ENCODE measurements at regions not wholly inside any gene's neighbourhood (a gene's known extent, or its start where the extent isn't known, plus 50 kb on each side); places are given as distances from the start of the nearest gene placed in this dataset.
"Not testable (repeated sequence)": the region's sequence is repeated elsewhere in the genome, so short reads cannot be mapped to it uniquely, and the experiment has no call there.

DNA sequence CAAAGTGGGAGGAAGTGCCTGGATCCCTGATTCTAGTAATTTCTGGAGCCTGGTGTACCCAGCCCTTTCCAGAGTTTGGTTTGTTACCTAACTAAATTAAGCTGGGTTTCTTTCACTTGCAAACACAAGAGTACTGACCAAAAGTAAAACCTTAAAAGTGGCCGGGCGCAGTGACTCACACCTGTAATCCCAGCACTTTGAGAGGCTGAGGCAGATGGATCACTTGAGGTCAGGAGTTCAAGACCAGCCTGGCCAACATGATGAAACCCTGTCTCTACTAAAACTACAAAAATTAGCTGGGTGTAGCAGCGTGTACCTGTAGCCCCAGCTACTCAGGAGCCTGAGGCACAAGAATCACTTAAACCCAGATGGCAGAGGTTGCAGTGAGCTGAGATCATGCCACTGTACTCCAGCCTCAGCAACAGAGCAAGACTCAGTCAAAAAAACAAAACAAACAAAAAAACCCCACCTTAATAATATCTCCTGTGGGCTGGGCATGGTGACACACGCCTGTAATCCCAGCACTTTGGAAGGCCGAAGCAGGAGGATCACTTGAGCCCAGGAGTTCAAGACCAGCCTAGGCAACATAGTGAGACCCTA lies 78.0 kb upstream of the BLID start:
- not testable (repeated sequence) for DNase-seq

DNA sequence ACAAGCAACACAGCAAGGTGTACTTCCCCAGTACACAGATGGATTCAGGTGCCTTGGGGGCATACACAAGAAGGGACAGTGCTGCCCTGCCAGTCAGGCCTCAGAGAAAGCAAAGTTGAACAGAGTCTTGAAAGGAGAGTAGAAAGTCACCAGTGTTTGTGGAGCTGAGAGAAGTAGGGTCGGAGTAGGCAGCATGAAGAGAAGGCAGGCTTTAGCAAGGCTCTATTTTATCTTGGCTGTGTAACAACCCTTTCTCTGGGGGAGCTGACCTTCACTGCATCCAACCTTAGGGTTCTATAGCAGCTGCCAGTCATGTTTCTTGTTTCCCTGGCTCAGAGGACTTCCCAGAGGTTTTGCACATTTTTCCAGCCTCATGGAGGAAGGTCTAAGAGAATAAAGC lies 77.4 kb upstream of the BLID start:
- DNase-seq: no peak

DNA sequence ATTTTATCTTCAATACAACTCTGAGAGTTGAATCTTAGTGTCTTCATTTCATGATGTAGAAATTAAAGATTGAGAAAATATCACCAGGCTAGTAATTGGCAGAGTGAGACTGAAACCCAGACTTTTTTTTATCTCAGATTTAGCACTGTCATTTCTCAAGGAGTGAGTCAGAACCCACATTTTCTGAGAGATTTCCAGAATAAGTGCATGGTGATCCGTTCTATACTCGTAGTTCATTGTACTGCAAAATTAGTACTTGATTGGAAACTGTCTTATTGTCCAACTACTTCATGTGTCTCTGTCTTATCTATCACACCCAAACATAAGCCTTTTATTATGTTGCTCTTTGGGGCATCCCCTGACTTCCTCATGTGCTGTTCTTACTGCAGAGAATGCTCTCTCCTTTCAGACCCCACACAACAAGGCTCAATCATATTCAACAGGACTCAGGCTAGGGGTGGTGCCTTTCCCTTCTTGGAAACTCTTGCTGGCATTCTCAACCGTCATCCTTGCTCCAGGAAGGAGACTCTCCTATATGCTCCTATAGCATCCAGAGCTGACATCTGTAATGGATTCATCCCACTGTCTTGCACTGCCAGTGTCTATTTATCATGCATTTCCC lies 76.7 kb upstream of the BLID start:
- no peak for DNase-seq

DNA sequence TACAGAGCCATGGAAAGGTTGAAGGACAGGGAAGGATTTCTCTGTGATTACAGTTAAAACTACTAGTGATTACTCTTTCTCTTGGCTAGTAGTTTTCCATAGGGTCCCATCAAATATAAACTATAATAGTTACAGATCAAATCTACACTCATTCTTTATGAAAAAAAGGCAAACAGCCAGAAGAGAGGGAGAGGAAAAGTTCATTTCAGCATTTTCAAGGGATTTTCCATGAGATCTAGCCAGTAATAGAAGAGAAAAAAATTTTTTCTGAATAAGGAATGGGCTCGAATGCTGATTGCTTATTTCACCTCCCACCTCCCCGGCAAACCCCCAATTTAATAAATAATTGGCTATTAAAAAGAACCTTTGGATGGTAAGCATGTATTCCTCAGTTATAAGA lies 74.8 kb upstream of the BLID start:
- no peak for DNase-seq

DNA sequence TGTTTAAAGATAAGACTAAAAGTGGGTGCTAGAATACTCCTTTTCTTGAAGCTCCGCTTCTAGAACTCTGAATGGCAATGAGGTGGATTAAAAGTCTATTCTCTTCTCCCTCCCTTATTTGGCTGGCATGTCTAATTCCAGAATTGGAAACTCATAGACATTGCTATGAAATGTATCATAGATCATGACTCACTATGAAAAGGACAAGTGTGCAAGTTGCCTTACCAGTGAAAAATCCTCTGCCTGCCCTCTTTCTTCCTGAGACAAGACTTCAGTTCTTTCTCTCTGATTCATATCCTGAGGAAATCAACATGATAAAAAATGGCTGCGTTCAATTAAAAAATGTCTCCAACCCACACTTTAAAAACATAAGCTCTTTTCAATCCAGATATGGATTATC lies 73.2 kb upstream of the BLID start:
- no peak for DNase-seq

DNA sequence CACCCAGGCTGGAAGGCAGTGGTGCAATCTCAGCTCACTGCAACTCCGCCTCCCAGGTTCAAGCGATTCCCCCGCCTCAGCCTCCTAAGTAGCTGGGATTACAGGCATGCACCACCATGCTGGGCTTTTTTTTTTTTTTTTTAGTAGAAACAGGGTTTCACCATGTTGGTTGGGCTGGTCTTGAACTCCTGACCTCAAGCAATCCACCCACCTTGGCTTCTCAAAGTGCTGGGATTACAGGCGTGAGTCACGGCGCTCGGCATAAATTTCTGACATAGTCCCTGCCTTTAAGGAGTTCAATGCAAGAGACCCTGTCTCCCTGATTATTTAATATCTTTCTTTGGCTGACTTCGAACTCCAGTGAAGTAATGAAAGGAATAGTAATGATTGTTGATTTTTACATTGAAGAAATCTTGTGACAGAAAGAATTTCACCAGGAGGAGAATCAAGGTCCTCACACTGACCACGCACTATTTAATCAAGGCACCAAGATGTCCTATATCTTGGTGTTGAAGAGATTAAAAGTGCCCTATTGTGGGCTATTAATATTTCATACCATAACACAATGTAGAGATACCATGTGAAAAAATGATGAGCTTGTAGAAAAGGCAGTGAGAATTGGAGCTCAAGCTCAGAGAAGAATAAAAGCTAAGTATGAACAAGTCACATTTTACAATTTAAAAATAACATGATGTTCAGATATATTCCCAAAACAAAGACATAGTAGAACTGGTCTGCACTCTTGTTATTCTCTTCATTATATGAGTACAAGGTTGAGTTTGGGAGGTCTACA lies 71.6 kb upstream of the BLID start:
- DNase-seq: no peak

DNA sequence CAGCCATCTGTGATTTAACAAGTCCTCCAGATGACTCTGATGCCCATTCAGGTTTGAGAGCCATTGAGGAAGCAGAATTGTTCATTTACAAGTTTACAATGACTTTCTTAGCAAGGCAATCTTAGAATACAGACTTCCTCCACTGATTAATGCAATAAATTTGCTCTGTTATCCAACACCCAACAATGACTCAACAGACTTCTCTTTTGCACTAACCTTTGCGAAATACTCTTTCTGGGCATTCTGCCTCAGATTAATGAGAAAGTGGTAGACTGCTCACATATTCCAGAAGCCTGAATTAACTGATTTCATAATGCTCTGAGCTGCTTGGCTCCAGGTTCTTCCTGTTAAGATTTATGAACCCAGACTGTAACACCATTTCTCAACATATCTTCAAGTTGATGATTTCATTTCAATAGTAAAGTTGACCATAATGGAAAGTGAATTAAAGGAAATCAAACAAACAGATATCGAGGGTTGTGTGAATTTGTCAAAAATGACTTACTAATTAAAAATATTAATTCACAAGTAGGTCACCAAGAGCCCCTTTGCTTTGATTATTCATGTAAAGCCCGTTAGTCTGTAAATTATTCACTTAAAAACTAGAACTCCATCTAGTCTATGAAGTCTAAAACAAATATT lies 70.5 kb upstream of the BLID start:
- DNase-seq: no peak

DNA sequence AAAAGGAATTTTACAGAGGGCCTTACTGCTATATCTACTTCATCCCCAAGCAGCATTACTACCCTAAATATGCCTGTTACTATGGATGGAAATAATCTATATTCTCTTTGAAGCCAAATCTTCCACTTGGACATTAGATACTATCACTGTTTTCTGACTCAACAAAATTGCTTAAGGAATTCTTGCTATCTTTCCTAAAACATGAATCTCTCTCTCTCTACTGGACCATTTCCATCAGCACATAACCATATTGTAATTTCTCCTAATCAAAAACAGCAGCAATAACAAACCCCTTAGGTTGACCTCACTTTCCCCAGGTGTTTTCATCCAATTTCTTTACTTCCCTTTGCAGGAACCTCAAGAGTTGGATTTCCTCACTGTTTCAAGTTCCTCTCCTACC lies 67.9 kb upstream of the BLID start:
- no peak for DNase-seq

DNA sequence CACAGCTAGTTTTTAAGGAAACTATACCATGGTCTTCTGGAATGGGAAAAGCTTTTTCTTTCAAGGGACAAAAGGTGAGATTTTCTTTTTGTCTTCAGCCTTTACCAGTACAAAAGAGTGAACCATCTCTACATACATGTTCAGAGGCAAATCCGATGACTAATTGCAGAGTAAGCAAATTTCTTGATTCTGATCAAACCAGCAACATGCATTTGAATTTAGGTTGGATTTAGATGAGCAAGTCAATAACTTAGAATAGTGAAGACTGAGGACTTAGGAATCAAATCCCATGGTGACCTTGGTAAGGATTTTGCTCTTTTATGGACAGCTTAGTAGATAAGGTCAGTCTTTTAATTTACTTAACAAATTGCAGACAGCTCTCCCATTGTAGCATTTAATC lies 65.9 kb upstream of the BLID start:
- no peak for DNase-seq

DNA sequence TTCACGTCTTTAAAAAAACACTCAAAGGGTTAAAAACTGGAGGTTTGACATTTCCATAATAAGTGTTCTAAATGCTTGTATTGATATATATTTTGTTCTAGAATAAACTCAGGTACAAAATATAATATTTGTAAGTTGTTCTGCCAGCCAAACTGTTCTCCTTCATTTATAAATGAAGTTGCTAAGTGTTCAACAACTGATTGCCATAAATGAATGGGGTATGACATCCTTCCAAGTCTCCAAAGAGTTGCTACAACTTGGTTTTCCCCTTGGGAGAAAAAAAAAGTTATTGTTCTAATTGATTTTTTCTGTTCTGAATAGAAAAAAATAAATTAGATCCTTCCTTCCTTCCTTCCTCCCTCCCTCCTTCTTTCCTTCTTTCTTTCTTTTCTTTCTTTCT lies 65.4 kb upstream of the BLID start:
- no peak for DNase-seq

DNA sequence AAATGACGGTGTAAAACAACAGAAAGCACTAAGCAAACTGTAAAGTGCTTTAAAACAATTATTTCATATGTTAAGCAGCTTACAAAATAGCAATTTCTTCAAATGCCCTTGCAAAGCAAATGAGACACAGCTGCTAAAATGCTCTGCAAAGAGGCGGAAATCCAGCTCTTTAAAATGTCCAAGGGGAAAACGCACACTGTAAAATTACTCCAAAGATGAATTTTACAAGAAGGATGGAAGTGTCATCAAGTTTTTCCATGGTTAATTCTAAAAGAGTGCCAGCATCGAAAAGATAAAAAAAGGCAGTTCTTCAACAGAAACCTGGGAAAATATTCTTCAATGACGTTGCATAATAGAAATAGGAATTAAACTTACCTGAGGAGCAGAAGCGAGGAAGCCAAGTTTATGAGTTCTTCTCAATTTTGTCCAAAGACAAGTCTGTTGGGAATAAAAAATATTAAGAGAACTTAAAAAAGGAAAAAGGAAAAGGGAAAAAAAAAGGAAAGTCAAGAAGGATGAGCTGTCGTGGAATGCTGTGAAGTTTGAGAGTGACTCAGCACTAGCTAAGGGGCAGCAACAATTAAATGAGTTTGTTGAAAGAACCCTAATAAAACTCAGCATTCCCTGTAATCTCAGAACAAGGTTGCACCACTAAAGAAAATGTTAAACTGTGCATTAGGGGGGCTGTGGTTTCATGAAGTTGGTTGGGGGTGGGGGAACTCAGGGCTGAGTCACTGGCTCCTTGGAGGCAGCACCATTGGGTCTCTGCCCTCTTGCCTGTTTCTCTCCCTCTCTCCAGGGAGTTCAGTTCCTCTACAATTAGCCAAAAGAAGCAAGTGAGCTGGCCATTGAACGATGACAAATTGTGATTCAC lies 64.2 kb upstream of the BLID start:
- no peak for DNase-seq

DNA sequence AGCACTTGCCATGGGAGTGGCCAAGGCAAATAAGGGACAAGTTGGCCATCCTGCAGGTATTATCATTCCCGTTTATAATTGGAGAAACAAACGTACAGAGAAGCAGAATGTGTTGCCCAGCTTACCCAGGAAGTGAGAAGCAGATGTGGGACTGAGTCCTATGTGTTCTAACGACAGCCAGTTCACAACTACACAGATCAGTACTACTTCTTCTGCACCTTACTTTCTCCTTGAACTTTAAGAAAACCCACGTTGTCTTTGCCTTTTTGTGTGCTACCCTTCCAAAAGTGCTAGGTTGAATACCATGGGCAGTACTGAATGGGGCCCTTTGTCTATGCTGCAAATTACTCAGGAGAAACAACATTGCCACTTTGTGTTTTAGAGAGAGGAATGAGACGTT lies 62.8 kb upstream of the BLID start:
- DNase-seq: no peak

DNA sequence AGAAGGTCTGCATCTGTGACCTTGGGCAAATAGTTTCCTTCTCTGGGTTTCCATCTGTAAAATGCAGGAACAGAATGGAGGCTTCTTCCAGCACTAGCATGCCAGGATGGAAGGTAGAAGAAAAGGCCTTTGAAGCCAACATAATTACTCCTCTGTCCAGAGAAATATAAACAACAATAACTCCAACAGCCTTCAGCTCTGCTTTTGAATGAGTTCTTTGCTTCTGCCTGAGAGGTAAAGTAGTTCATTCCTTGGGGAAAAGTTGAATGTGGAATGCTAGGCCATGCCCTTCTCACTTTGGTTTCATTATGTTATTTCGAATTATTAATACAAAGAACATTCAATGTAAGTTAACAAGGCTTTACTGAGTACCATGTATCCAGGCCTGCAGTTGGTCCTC lies 61.2 kb upstream of the BLID start:
- no peak for DNase-seq

DNA sequence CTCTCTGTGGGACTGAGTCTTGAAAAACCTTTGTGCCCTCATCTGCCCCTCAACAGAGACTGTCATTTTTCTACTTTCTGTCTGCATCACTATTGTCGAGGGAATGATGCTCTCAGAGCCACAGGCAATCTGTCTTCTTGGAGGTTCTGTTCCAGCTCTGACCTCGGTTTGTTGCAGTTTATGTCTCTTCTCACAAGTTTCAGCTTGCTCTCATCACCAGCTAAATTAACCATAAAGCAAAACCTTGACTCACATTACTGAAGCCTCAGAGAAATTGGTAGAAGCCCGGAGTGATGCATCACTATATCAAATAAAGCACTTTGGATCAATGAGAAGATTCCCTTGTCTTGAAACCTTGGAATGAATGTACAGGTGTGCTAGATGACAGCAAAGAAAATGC lies 60.6 kb upstream of the BLID start:
- DNase-seq: no peak

DNA sequence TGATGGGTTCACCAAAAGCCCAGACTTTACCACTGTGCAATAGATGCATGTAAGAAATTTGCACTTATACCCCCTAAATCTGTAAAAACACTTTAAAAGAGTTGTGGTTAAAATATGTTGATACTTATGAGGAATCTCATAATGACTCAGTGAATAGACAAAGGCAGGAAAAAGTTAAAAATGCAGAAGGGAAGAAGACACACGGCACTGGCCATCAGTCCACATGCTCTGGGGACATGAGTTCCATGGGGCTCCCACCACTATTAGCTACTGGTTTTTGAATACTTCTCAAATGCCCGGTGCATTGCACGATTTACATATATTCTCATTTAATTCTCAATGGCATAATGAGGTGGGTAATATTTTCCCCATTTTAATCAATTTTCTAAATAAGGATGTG lies 59.3 kb upstream of the BLID start:
- DNase-seq: no peak

DNA sequence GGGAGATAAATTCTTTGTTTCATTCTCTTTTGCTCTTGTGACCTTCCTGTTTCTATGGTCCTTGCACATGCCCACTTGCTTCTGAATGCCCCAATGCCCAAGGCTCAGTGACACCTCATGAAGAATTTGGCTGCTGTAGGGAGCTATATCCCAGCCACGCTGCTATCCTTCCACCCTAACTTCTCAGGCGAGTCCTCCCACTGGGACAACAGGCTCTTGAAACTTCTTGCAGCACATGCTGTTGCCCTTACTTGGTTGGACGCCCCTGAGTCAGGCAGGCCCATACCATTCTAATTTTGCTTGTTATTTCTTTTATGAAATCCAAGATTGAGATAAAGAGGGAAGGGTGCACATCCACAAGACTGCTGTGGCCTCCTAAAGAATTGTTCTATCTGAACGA lies 57.6 kb upstream of the BLID start:
- no peak for DNase-seq

DNA sequence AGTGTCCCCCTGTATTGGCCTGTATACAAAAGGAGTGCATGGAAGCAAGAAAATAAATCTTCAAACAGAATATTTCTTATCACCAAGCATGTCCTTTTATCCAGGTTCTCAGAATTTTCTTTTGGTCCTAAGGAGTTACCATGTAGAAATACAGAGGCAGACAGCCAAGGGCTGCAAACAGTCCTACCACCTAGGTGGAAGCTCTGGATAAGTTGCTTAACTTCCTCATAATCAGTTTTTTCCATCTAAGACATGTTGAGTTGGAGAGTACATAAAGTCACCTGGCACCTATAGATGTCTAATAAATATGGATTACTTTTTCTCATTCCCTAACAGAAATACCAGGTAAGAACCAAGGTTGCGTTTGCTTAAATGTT lies 57.0 kb upstream of the BLID start:
- DNase-seq: no peak

DNA sequence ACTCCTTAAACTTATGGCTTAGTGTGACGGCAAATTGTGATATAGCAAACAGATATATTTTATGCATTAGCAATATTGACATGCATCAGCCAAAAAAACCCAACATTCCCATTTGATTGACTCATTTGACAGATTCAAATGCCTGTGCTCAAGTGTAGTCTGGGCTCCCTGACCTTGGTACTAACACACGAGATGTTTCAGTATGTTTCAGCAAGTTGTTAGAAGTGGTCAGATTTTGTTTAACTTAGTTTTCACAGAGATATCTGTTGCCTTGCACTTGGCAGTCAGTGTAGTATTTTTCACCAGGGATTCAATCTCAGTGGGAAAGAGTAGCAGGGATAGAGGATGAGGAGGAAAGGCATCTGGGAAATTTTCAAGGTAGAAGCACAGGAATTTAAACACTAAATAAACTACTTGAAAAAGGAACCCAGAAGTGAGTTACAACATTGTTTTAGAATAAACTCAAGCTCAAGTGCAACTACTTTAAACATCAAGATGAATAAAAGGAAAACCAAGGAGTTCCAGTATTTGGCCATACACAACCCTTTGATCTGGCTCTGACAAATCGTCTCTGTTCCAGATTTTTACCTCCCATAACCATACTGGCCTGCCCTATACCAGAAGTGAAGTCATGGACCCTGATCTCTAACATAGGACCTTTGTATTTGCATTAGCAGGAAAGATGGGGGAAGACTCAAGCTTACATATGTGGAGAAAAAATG lies 56.5 kb upstream of the BLID start:
- no peak for DNase-seq

DNA sequence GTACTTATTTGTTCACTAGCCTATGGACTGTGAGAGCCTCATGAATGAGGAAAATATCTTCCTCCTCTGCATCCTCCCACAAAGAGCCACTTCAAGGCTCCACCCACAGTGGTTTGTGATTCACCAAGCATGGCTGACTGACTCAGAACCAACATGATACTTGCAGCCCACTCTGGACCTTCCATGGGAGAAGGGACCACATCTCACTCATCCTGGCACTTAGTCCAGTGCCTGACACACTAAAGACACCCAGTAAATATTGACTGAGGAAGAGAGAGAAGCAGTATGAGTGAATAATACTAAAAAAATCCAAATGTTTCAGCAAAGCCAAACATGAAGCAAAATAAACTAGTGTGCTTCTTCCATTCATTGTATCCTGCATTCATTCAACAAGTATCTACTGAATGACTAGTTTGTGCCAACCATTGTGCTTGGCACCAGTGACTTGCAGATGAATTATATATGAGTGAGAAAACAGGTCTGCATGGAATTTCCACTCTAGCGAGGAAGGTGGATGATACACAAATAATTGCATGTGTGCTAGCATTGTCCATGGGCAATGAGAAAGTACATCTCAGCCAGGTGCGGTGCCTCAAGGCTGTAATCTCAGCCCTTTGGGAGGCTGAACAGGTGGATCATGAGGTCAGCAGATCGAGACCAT lies 54.9 kb upstream of the BLID start:
- DNase-seq: no peak

DNA sequence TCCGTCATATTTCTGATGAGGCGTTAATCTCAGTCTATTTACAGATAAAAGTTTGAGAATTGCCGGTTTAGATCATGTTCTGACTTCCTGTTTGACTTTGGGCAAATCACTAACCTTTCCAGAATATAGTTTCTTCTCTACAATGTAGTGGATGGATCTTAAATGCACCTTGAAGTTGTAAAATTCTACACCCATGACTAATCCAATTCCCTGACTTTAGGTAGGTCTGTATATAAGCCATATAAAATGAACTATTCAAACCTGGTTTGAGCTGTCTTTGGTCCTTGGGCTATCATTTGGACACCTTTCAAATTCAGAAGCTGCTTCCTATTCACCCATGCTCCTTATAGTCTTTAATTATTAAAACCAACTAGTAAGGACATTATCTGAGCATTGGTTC lies 52.2 kb upstream of the BLID start:
- DNase-seq: no peak

DNA sequence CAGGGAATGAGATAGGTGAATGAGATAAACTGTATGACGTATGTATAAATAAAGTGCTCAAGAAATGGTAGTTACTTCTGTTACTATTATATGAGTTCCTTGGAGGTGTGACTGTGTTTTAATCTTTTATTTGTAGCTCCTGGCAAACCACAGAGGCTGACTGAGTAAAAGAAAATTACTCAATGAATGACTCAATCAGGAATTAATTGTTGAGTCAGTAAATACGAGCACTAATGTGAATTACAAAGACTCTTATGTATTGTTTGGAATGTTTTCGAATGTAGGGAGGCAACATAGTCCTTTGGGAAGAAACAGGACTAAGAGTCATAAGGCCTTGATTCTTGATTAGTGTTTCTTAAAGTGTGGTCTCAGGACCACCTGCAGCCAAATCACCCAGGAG lies 51.1 kb upstream of the BLID start:
- DNase-seq: no peak

All from femur (tissue), 1 donor.